Breast epithelium (tissue), 3 donors: ENCODE measurements at regions not wholly inside any gene's neighbourhood (a gene's known extent, or its start where the extent isn't known, plus 50 kb on each side); places are given as distances from the start of the nearest gene placed in this dataset.

ENCODE experiments used
- POLR2A ChIP-seq: fragments of 450-650 bp; IDR thresholded peaks from one replicate; pipeline ENCODE4 v1.6.1; 2016; ENCODE audit warnings: antibody characterized with exemption, mild to moderate bottlenecking, moderate library complexity
- POLR2AphosphoS5 ChIP-seq, 3 donors: sonication (generic); formaldehyde crosslinking; IDR thresholded peaks; one replicate each; pipeline ENCODE4 v1.6.1; 2017; ENCODE audit warnings: antibody characterized with exemption in 3 of 3
- TF ChIP-seq, protein P1 (sequence below), 3 donors: fragments of 450-650 bp; IDR thresholded peaks; one replicate each; pipeline ENCODE4 v1.5.1; 2016 to 2017; ENCODE audit warnings: antibody characterized with exemption in 3 of 3, mild to moderate bottlenecking in 3 of 3, moderate library complexity in 3 of 3

DNA sequence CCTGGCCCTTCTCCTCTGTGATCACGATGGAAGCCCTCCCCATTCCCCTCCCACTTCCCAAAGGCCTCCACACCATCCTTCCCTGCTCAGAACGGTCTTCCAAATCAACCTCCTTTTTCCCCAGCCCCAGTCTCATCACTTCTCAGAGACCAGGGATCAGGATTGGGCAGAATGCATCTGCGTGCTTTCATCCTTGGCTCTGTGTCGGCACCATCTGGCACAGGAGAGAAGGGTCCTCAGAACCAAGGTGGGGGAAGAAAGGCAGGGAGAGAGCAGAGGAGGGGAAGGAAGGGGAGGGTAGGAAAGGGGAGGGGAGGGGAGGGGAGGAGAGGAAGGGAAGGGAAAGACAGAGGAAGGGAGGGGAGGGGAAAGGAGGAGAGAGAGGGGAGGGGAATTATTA lies 52.4 kb upstream of the FICD start:
- TF ChIP-seq, protein P1, sequence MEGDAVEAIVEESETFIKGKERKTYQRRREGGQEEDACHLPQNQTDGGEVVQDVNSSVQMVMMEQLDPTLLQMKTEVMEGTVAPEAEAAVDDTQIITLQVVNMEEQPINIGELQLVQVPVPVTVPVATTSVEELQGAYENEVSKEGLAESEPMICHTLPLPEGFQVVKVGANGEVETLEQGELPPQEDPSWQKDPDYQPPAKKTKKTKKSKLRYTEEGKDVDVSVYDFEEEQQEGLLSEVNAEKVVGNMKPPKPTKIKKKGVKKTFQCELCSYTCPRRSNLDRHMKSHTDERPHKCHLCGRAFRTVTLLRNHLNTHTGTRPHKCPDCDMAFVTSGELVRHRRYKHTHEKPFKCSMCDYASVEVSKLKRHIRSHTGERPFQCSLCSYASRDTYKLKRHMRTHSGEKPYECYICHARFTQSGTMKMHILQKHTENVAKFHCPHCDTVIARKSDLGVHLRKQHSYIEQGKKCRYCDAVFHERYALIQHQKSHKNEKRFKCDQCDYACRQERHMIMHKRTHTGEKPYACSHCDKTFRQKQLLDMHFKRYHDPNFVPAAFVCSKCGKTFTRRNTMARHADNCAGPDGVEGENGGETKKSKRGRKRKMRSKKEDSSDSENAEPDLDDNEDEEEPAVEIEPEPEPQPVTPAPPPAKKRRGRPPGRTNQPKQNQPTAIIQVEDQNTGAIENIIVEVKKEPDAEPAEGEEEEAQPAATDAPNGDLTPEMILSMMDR (IDR thresholded peaks at IDR 0.05): no peak
- TF ChIP-seq POLR2A (no peak), POLR2AphosphoS5 (IDR thresholded peaks at IDR 0.05) (no peak)
